NCI-H128 (cell line): ENCODE measurements at regions not wholly inside any gene's neighbourhood (a gene's known extent, or its start where the extent isn't known, plus 50 kb on each side); places are given as distances from the start of the nearest gene placed in this dataset.

ENCODE experiments used
- DNase-seq: peaks from one replicate; lab custom pipeline; 2025; ENCODE audit not compliant: unreplicated experiment; lab: John Stamatoyannopoulos, UW

- no peak for DNase-seq
Observed at GRCh38 chr4:63817196-63817865, 591.9 kb downstream of the TECRL start.

GRCh38 chr4:63814171-63814964 is 594.9 kb downstream of the TECRL start:
- DNase-seq = no peak

- DNase-seq = no peak
Observed at GRCh38 chr4:63799166-63799565, 610.1 kb downstream of the TECRL start.

GRCh38 chr4:63795301-63795700 is 613.9 kb downstream of the TECRL start:
- DNase-seq = no peak

GRCh38 chr4:63790377-63790776 is 618.9 kb downstream of the TECRL start:
- DNase-seq = no peak

GRCh38 chr4:63788271-63788670 is 621.0 kb downstream of the TECRL start:
- no peak for DNase-seq

- DNase-seq = no peak
Observed at GRCh38 chr4:63787326-63787725, 621.9 kb downstream of the TECRL start.

GRCh38 chr4:63786171-63786570 is 623.1 kb downstream of the TECRL start:
- DNase-seq = no peak

GRCh38 chr4:63784822-63785221 is 624.4 kb downstream of the TECRL start:
- DNase-seq = no peak

GRCh38 chr4:63777601-63778000 is 631.6 kb downstream of the TECRL start:
- DNase-seq = no peak

GRCh38 chr4:63764400-63764799 is 644.9 kb downstream of the TECRL start:
- DNase-seq = no peak

GRCh38 chr4:63757929-63758328 is 651.3 kb downstream of the TECRL start:
- DNase-seq = no peak

- no peak for DNase-seq
Observed at GRCh38 chr4:63742882-63743281, 666.4 kb downstream of the TECRL start.

GRCh38 chr4:63729519-63729918 is 679.7 kb downstream of the TECRL start:
- DNase-seq = no peak

- DNase-seq = no peak
Observed at GRCh38 chr4:63728480-63729177, 680.6 kb downstream of the TECRL start.

- peak; percentile 7 for DNase-seq
Observed at GRCh38 chr4:63717384-63717783, 691.9 kb downstream of the TECRL start.

- no peak for DNase-seq
Observed at GRCh38 chr4:63708661-63709060, 700.6 kb downstream of the TECRL start.

- DNase-seq = no peak
Observed at GRCh38 chr4:63700569-63700968, 708.7 kb downstream of the TECRL start.

- DNase-seq = no peak
Observed at GRCh38 chr4:63693321-63693720, 715.9 kb downstream of the TECRL start.

GRCh38 chr4:63678358-63678931 is 730.8 kb downstream of the TECRL start:
- DNase-seq = no peak

- DNase-seq = no peak
Observed at GRCh38 chr4:63670735-63671134, 738.5 kb downstream of the TECRL start.

- DNase-seq = no peak
Observed at GRCh38 chr4:63663870-63664269, 745.4 kb downstream of the TECRL start.
